C4-2B (cell line): ENCODE measurements at regions not wholly inside any gene's neighbourhood (a gene's known extent, or its start where the extent isn't known, plus 50 kb on each side); places are given as distances from the start of the nearest gene placed in this dataset.

Experiments
- CTCF ChIP-seq: fragments of 450-650 bp; conservative IDR thresholded peaks from 2 replicates; pipeline ENCODE4 v1.5.1; 2017; ENCODE audit warnings: mild to moderate bottlenecking
- ZFX ChIP-seq: fragments of 450-650 bp; IDR thresholded peaks from 2 replicates; pipeline ENCODE4 v1.6.1; 2017

- no peak for TF ChIP-seq CTCF
- no peak for TF ChIP-seq ZFX
These were observed 1571.8 kb downstream of the STIM2 start for GRCh38 chr4:28432348-28433025.
